GM21717 (cell line): ENCODE measurements at regions not wholly inside any gene's neighbourhood (a gene's known extent, or its start where the extent isn't known, plus 50 kb on each side); places are given as distances from the start of the nearest gene placed in this dataset.

Experiments
- ATAC-seq: cut with Tn5 transposase; IDR thresholded peaks from one replicate; pipeline ENCODE4 v1.9.1; 2021; ENCODE audit warnings: mild to moderate bottlenecking, moderate library complexity; ENCODE audit not compliant: unreplicated experiment

GRCh38 chr9:95762322-95762721 is 113.2 kb upstream of the ERCC6L2 start:
- ATAC-seq = no peak

DNA sequence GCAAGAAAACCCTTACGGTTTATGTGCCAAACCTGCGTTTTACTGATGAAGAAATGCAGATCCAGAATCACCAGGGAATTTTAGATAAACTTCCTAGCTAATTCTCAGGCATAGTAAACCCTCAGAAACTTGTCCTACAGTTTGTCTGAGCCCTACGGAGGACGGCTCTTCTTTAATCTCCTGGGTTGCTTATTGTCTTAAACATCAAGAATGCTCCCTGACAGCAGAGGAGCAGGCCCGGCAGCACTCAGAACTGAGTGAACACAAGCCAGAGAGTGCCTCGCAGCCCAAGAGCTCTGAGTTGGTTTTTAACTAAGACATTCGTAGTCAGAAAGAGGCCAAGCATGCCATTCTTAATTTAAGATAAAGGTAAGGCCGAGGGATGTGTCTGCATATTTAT is 114.7 kb upstream of the ERCC6L2 start:
- no peak for ATAC-seq

GRCh38 chr9:95757439-95757838 is 118.1 kb upstream of the ERCC6L2 start:
- no peak for ATAC-seq

GRCh38 chr9:95756986-95757385 is 118.5 kb upstream of the ERCC6L2 start:
- no peak for ATAC-seq

DNA sequence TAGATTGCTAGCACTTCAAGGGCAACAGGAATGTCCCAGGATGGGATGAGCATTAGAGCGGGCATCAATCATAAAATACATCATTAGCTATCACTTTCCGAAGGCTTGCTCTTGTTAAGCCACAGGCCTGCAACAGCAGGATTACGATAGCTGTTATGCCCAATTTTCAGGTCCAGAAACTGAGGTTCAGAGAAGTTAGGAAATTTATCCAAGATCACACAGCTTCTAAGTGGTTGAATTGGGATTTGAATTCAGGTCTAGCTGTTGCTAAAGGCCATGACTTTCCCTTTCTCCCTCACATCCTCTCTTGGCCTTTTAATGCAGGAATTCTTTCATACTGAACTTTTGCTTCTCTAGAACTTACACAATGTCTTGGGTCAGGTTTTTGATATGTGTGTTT is 119.4 kb upstream of the ERCC6L2 start:
- ATAC-seq = no peak

DNA sequence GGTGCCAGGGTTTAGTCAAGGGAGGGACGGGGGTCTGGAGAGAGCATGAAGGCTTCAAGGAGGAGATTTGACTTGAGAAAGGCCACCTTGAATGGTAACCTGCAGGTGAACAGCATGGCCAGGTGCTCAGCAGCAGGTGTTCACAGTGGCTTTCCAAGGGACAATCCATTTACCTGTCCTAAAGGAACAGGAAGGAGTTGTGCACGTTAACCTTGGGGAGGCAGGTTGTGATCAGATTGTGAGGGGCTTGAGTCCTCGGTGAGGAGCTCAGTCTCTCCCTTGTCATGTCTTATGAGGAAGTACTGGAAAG is 120.1 kb upstream of the ERCC6L2 start:
- no peak for ATAC-seq

DNA sequence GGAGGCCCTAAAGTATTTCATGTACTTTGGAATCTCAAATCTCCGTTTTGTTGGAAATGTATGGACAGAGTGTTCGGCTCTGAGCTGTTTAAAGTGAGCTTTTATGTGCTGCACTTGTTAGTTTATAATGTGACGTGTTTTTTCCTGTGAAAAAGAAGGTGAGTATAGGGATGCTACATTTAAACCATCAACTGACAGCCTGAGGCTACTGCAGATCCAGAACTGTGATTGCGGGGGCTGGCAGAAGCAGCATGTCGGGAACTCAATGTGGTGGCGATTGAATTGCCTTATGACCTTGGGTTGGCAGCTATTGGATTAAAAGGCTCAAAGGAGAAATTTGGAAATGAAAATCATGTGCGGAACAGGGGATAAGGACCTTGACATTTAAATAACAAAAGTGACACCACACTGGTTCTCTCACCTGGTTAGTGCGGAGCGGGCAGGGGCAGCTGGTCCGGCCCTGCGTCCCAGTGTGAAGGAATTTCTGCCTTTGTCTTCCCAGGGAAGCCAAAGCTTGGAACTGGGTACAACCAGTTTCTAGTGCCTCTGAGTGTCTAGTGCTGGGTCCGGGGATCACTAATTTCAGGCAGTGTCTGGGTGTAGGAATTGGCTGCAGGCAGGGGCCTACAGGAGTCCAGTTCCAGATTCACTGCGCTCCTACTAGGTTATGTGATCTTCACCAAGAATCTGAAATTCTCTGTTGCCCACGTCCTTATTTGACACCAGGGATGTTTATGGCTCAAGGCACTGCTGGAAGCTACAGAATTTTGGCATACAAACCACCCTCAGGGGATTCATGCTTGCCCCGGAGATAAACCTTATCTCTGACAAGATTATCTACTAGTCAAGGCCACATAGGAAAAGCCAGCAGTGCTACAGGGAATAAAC is 120.7 kb upstream of the ERCC6L2 start:
- ATAC-seq = no peak

- no peak for ATAC-seq
These were observed 121.6 kb upstream of the ERCC6L2 start for GRCh38 chr9:95753762-95754465.

- ATAC-seq = no peak
These were observed 123.3 kb upstream of the ERCC6L2 start for GRCh38 chr9:95752129-95752731.

GRCh38 chr9:95751520-95751790 is 124.0 kb upstream of the ERCC6L2 start:
- no peak for ATAC-seq

- no peak for ATAC-seq
These were observed 124.6 kb upstream of the ERCC6L2 start for GRCh38 chr9:95750725-95751519.

- no peak for ATAC-seq
These were observed 126.0 kb upstream of the ERCC6L2 start for GRCh38 chr9:95749493-95749892.

DNA sequence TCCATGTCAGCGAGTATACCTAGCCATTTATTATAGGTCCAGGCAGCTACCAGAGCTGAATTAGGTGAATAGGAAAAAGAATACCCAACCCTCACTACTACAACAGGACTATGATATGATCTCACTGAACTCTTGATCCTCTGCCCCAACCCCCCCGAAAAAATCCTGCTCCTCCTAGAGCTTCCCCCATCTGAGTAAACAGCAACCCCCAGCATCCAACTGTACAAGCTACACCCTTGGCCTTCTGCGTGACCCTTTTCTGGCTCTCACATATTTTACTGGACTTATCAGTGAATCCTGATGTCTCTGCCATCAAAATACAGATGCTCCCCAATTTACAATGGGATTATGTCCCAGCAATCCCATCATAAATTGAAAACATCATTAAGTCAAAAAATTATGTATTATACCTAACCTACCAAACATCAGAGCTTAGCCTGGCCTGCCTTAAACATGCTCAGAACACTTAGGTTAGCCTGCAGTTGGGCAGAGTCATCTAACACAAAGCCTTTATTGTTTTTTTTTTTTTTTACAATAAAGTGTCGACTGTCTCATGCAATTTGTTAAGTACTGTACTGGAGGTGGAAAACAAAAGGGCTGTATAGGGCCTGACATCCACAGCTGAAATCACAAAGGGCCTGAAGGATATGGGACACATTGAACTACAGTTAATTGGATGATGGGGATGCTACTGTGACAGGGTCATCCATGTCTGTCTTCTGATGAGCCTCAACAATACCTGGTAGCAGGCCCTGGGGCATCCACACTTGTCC is 128.9 kb upstream of the ERCC6L2 start:
- ATAC-seq = no peak

- no peak for ATAC-seq
These were observed 132.7 kb upstream of the ERCC6L2 start for GRCh38 chr9:95742821-95743220.

- ATAC-seq = no peak
These were observed 133.9 kb upstream of the ERCC6L2 start for GRCh38 chr9:95741631-95742030.

GRCh38 chr9:95740217-95741004 is 135.1 kb upstream of the ERCC6L2 start:
- ATAC-seq = no peak

- ATAC-seq = no peak
These were observed 137.1 kb upstream of the ERCC6L2 start for GRCh38 chr9:95738438-95738837.

DNA sequence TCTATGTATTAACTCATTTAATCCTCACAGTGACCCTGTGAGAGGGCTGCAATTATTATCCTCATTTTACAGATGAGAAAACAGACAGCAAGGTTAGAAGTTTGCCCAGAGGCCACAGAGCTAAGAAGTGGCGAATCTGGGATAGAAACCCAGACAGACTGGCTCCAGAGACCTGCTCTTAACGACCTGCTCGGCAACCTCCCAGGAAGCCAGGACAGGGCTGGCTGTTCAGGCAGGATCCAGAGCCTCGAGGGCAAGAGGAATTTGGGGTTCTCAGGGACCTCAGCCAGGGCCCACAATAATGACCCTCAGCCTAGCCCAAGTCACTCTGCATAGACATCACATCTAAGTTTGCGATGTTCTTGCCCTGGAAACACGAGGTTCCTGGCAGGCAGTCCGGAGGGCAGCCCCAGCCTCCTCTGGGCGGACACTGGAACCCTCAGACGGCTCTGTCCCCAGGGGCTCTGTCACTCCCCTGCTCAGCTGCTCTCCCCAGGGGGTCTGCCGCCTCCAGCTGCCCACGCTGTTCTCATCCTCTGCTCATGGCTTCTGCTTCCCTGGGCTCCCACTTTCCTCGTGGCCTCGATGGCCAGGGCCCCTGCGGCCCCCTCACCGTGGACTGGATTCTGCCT is 138.5 kb upstream of the ERCC6L2 start:
- no peak for ATAC-seq

DNA sequence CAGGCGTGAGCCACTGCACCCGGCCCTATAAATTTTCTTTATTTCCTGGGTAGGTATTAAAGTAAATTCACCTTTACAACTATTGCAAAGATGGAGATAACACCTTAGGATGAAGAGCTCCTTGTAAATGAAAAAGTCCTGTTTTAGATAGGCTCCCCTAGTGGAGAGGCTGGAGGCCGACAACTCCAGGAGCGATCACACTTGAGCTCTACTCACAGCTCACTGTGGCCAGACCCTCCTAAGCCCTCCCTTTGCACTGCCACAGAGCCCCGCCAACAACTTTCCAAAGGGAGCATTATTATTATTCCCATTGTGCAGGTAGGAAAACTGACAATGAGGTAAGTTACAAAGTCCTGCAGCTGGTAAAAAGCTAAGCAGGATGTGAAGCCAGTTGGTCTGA is 139.1 kb upstream of the ERCC6L2 start:
- ATAC-seq = no peak

DNA sequence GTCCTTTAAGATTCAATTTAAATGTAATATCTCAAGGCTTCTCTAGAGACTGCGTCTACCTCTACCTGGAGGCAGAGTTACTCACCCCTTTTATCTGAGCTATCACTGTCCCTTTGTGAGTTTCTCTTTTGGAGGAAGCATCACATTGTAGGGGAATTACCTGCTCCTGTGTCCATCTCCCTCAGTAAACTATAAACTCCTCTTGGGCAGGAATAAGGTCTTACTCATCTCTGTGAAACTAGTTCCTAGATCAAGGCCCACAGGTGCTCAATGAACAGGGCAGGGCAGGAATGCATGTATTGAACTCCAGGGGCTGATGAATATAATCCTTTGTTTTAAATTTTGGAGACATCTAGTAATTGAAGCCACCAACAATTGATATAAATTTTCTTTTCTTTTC is 139.8 kb upstream of the ERCC6L2 start:
- no peak for ATAC-seq
